ENCODE measurements at regions not wholly inside any gene's neighbourhood (a gene's known extent, or its start where the extent isn't known, plus 50 kb on each side); places are given as distances from the start of the nearest gene placed in this dataset.
A peak's percentile ranks its signal among the peaks of the same experiment; 100 is the strongest.

- no peak overlapping the region for H3K27ac ChIP-seq (ENCODE audit: insufficient read length, low read depth, low read length)
- no peak overlapping the region for H2BK12ac ChIP-seq (ENCODE audit: insufficient read length, low read depth, low read length)
- Mint-ChIP-seq H3K27ac (peak overlapping the region in 1 of 3 experiments; percentile 85; a peak in 3 of 7 replicates), H3K4me3 (no peak overlapping the region), H3K27me3 (ENCODE audit: low read depth) (no peaks in the 10 kb centered on the region; the same call in 1 of the 2 replicates), H3K9me3 (no peaks in the 10 kb centered on the region), H3K4me1 (peaks cover 15 to 22% of the 10 kb centered on the region in 2 experiments), H3K36me3 (ENCODE audit: insufficient read depth in 1 of 3, low read depth in 3 of 3) (no peaks in the 10 kb centered on the region)
- no peaks in the 10 kb centered on the region for H3K9me3 ChIP-seq (ENCODE audit: control insufficient read depth, low read depth, low read length)
- no peak overlapping the region for H4K8ac ChIP-seq (replicated peaks; ENCODE audit: insufficient read length, low read depth, low read length)
- H3T11ph ChIP-seq (ENCODE audit: low read length), result no peak overlapping the region
- no peak overlapping the region for H3K4me2 ChIP-seq (ENCODE audit: insufficient read depth, insufficient read length, low read length)
- no peak overlapping the region for H2BK20ac ChIP-seq (ENCODE audit: low read depth, low read length, poor library complexity, severe bottlenecking)
- no peaks in the 10 kb centered on the region for H4K20me1 ChIP-seq (ENCODE audit: control insufficient read depth, insufficient read depth, insufficient read length)
- no peak overlapping the region for H2BK120ac ChIP-seq (ENCODE audit: low read depth, low read length, poor library complexity, severe bottlenecking)
- H3K9ac ChIP-seq (ENCODE audit: extremely low read depth, insufficient read length, low read length), result no peak overlapping the region
- H3K56ac ChIP-seq (ENCODE audit: insufficient read length, low read depth, low read length), result no peak overlapping the region
- H3K14ac ChIP-seq (ENCODE audit: insufficient read depth, low read length), result no peak overlapping the region
- no peak overlapping the region for H3K23ac ChIP-seq (ENCODE audit: insufficient read length, low read depth, low read length)
- H3K18ac ChIP-seq (ENCODE audit: insufficient read length, low read depth, low read length), result no peak overlapping the region
- WGBS (ENCODE audit: extremely low coverage, insufficient read length, low lambda C conversion rate), result no CpG with 5 or more reads among the region's 1 CpG
- no peak overlapping the region for H3K4ac ChIP-seq (ENCODE audit: low read depth, low read length)
- H2AK5ac ChIP-seq (ENCODE audit: insufficient read length, low read length), result no peak overlapping the region
- no peak overlapping the region for H4K91ac ChIP-seq (ENCODE audit: insufficient read length, low read depth, low read length)
- no peak overlapping the region for H4K5ac ChIP-seq (ENCODE audit: insufficient read length, low read depth, low read length)
- no peak for DNase-seq
- no peak overlapping the region for H2BK15ac ChIP-seq (ENCODE audit: low read depth, low read length)
- H3K79me2 ChIP-seq (ENCODE audit: insufficient read depth, low read length), result no peaks in the 10 kb centered on the region
- no peak overlapping the region for H2AFZ ChIP-seq (ENCODE audit: low read length)
- H3K27me3 ChIP-seq (ENCODE audit: insufficient read depth, low read length), result no peaks in the 10 kb centered on the region
- H2BK5ac ChIP-seq (ENCODE audit: insufficient read length, low read length), result no peak overlapping the region
- no peaks in the 10 kb centered on the region for H3K79me1 ChIP-seq (ENCODE audit: insufficient read depth, low read depth, low read length, poor library complexity, severe bottlenecking)
- no peaks in the 10 kb centered on the region for H3K23me2 ChIP-seq (ENCODE audit: insufficient read length, low read depth, low read length, poor library complexity, severe bottlenecking)
- TF ChIP-seq CTCF (conservative IDR thresholded peaks at IDR 0.05), result no peak
- no peaks in the 10 kb centered on the region for H3K4me1 ChIP-seq (ENCODE audit: insufficient read depth, low read length)
Observed at GRCh38 chr1:115492880-115493279, 148.9 kb upstream of the VANGL1 start.

All from H9 (cell line).